ENCODE measurements at regions not wholly inside any gene's neighbourhood (a gene's known extent, or its start where the extent isn't known, plus 50 kb on each side); places are given as distances from the start of the nearest gene placed in this dataset.

DNA sequence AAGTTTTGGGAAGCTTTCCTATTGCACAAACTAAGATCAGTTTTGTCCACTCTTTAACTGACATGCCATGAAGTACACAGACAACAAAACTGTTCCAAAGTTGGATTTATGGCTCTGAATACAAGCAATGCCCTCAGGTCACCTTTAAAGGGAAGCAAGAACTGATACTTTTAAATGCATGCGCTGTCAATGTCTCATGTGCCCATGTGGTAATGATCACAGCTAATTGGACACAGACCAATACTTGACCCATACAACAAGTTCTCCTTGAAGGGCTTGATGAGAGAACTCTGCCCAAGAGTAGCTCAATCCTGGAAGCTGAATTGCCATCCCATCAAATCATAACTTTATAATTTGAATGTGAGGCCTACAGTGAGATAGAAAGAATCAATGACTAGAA, 624.9 kb downstream of the ETS1 start:
- no peak for TF ChIP-seq ZNF274 (IDR thresholded peaks at IDR 0.05; ENCODE audit: low read depth, low read length)
- no peak for TF ChIP-seq YY1 (IDR thresholded peaks at IDR 0.05; ENCODE audit: insufficient read depth, insufficient read length)
